GM12891 (cell line): ENCODE measurements at regions not wholly inside any gene's neighbourhood (a gene's known extent, or its start where the extent isn't known, plus 50 kb on each side); places are given as distances from the start of the nearest gene placed in this dataset.

Experiments used
- PAX5 ChIP-seq: IDR thresholded peaks from 2 replicates; pipeline ENCODE4 v1.6.1; 2011; ENCODE audit warnings: low read length, moderate library complexity, mild to moderate bottlenecking; ENCODE audit not compliant: insufficient read depth, severe bottlenecking
- POLR2A ChIP-seq: IDR thresholded peaks from 2 replicates; pipeline ENCODE4 v1.6.1; 2011; ENCODE audit warnings: low read depth, low read length, control low read depth
- POLR2AphosphoS5 ChIP-seq: IDR thresholded peaks from 2 replicates; pipeline ENCODE4 v1.6.1; 2011; ENCODE audit warnings: low read depth, low read length, control low read depth
- POU2F2 ChIP-seq: IDR thresholded peaks from 2 replicates; pipeline ENCODE4 v1.6.1; 2011; ENCODE audit warnings: low read depth, mild to moderate bottlenecking, control low read depth, low read length, moderate library complexity
- SPI1 ChIP-seq: IDR thresholded peaks from 2 replicates; pipeline ENCODE4 v1.6.1; 2011; ENCODE audit warnings: low read depth, low read length, control low read depth
- TAF1 ChIP-seq: IDR thresholded peaks from 2 replicates; pipeline ENCODE4 v1.6.1; 2011; ENCODE audit warnings: low read depth, low read length, control low read depth

- TF ChIP-seq POLR2A (no peak), PAX5 (no peak), TAF1 (no peak), POLR2AphosphoS5 (no peak), SPI1 (no peak), POU2F2 (no peak)
Measured at GRCh38 chr2:150215041-150215440, 272.4 kb downstream of the RND3 start.
